ENCODE measurements at regions not wholly inside any gene's neighbourhood (a gene's known extent, or its start where the extent isn't known, plus 50 kb on each side); places are given as distances from the start of the nearest gene placed in this dataset.
"Not testable (repeated sequence)": the region's sequence is repeated elsewhere in the genome, so short reads cannot be mapped to it uniquely, and the experiment has no call there.

DNA sequence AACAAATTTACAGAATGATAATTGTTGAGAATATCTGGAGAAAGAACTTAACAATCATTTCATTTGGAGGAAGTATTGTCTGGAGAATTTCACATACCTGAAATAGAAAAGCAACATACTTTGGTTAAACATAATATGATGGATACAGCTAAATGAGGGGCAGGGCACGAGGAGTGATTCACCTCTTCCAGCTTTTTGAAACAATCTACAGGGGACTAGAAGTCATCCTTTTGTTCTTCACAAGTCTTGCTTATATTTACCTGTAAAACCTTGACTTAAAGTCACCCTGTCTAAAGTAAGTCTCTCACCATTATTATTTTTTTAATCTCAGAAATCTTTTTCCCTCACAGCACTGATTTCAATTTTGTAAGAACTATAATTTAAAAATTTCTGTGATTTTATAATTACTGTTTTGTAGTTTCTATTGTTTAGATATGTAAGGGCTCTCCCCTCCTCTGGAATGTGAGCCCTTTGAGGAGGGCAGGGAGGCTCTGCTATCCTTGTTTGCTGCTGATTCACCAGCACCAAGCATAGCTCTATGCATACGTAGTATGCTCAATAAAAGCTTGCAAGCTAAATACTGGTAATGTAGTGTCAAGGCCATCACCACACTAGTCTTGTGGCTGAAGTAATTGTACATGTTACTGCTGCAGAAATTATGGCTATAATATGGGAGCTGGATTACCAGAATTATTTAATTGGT is 193.9 kb upstream of the THRB start:
- Histone ChIP-seq H3K27me3 (no peaks in the 10 kb centered on the region), H3K9me3 (no peaks in the 10 kb centered on the region), H3K36me3 (no peaks in the 10 kb centered on the region), H3K4me1 (peaks cover 2% of the 10 kb centered on the region), H3K4me3 (no peak overlapping the region), H3K27ac (no peak overlapping the region)
- intact Hi-C loops (cut with DNase I), result loop anchor here (10.0 kb wide), 1 partner anchor 694 kb away; no protein-coding TSS in a partner anchor
- no peak for DNase-seq (ENCODE audit: extremely low spot score in 2 of 2)
- no peak for TF ChIP-seq POLR2AphosphoS5 (IDR thresholded peaks at IDR 0.05; ENCODE audit: insufficient read depth in 1 of 2, low read depth in 1 of 2)
- TF ChIP-seq, protein P1, sequence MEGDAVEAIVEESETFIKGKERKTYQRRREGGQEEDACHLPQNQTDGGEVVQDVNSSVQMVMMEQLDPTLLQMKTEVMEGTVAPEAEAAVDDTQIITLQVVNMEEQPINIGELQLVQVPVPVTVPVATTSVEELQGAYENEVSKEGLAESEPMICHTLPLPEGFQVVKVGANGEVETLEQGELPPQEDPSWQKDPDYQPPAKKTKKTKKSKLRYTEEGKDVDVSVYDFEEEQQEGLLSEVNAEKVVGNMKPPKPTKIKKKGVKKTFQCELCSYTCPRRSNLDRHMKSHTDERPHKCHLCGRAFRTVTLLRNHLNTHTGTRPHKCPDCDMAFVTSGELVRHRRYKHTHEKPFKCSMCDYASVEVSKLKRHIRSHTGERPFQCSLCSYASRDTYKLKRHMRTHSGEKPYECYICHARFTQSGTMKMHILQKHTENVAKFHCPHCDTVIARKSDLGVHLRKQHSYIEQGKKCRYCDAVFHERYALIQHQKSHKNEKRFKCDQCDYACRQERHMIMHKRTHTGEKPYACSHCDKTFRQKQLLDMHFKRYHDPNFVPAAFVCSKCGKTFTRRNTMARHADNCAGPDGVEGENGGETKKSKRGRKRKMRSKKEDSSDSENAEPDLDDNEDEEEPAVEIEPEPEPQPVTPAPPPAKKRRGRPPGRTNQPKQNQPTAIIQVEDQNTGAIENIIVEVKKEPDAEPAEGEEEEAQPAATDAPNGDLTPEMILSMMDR (IDR thresholded peaks at IDR 0.05), result no peak
- TF ChIP-seq POLR2A (IDR thresholded peaks at IDR 0.05), result no peak

DNA sequence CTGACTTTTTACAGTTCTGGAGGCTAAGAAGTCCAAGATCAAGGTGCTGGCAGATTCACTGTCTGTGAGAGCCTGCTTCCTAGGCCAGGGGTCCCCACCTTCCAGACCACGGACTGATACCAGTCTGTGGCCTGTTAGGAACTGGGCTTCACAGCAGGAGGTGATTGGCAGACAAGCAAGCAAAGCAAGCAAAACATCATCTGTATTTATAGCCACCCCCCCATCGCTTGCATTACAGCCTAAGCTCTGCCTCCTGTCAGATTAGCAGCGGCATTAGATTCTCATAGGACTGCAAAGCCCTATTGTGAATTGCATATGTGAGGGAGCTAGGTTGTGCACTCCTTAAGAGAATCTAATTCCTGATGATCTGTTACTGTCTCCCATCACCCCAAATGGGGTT is 194.7 kb upstream of the THRB start:
- TF ChIP-seq, protein P1 (IDR thresholded peaks at IDR 0.05), result no peak
- no peak for TF ChIP-seq POLR2AphosphoS5 (IDR thresholded peaks at IDR 0.05; ENCODE audit: insufficient read depth in 1 of 2, low read depth in 1 of 2)
- no peak for TF ChIP-seq POLR2A (IDR thresholded peaks at IDR 0.05)
- no peak overlapping the region for H3K4me3 ChIP-seq
- no peaks in the 10 kb centered on the region for H3K4me1 ChIP-seq
- no peaks in the 10 kb centered on the region for H3K9me3 ChIP-seq
- no peak overlapping the region for H3K27ac ChIP-seq
- DNase-seq (ENCODE audit: extremely low spot score in 2 of 2), result no peak
- intact Hi-C loops (cut with DNase I), result loop anchor here (10.0 kb wide), 1 partner anchor 695 kb away; no protein-coding TSS in a partner anchor
- H3K27me3 ChIP-seq, result no peaks in the 10 kb centered on the region
- no peaks in the 10 kb centered on the region for H3K36me3 ChIP-seq

DNA sequence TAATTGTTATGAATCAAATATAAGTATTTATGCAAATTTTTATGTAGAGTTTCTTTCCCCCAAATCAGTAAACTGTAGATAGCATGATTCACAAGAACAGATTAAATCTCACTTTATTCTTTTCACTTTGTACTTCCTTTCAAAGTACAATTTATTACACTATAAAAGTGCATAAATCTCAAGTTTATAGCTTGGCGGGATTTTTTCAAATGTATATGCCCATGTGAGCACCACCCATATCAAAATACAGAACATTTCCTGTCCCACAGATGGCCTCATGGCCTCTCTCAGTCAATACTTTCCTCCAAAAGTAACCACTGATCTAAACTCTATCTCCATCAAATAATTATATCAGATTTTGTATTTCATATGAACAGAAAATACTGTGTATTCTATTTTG is 196.1 kb upstream of the THRB start:
- Histone ChIP-seq H3K4me3 (no peak overlapping the region), H3K27me3 (no peaks in the 10 kb centered on the region), H3K9me3 (no peaks in the 10 kb centered on the region), H3K36me3 (no peaks in the 10 kb centered on the region), H3K27ac (no peak overlapping the region), H3K4me1 (no peaks in the 10 kb centered on the region)
- intact Hi-C loops (cut with DNase I), result no loop called here
- DNase-seq (ENCODE audit: extremely low spot score in 2 of 2), result no peak
- TF ChIP-seq POLR2AphosphoS5 (IDR thresholded peaks at IDR 0.05; ENCODE audit: insufficient read depth in 1 of 2, low read depth in 1 of 2) (no peak), POLR2A (IDR thresholded peaks at IDR 0.05) (no peak)
- TF ChIP-seq, protein P1 (IDR thresholded peaks at IDR 0.05), result no peak

DNA sequence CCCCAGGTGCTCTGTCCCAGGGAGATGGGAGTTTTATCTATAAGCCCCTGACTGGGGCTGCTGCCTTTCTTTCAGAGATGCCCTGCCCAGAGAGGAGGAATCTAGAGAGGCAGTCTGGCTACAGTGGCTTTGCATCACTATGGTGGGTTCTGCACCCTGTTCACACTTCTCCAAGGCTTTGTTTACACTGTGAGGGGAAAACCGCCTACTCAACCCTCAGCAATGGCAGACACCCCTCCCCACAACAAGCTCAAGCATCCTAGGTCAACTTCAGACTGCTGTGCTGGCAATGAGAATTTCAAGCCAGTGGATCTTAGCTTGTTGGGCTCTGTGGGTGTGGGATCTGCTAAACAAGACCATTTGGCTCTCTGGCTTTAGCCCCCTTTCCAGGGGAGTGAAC is 204.4 kb upstream of the THRB start:
- H3K4me3 ChIP-seq; DNase-seq (ENCODE audit: extremely low spot score in 2 of 2); H3K4me1 ChIP-seq; H3K27me3 ChIP-seq; H3K9me3 ChIP-seq; intact Hi-C loops (cut with DNase I); H3K36me3 ChIP-seq; H3K27ac ChIP-seq: not testable (repeated sequence)

DNA sequence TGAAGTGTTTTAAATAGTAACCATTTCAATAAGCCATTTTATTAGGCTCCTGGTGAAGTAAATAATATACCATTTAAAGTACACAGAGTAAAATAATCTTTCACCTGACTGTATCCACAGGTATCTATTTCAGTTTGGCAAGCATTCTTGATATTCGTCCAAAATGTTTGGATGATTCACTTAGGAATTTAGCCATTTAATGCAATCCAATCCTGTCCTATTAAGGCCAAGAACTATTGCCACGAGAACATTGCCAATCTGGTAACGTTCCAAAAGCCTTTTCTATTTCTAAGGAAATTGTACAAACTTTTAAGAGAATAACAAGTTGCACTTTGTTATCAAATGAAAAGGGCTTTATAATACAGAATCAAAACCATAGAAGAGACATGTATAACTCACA is 209.8 kb upstream of the THRB start:
- DNase-seq (ENCODE audit: extremely low spot score in 2 of 2), result no peak
- H3K27ac ChIP-seq, result no peak overlapping the region
- H3K4me1 ChIP-seq, result no peaks in the 10 kb centered on the region
- TF ChIP-seq POLR2A (IDR thresholded peaks at IDR 0.05) (no peak), POLR2AphosphoS5 (IDR thresholded peaks at IDR 0.05; ENCODE audit: insufficient read depth in 1 of 2, low read depth in 1 of 2) (no peak)
- TF ChIP-seq, protein P1 (IDR thresholded peaks at IDR 0.05), result no peak
- H3K9me3 ChIP-seq, result no peaks in the 10 kb centered on the region
- intact Hi-C loops (cut with DNase I), result no loop called here
- H3K36me3 ChIP-seq, result no peaks in the 10 kb centered on the region
- no peaks in the 10 kb centered on the region for H3K27me3 ChIP-seq
- no peak overlapping the region for H3K4me3 ChIP-seq
